ENCODE measurements at regions not wholly inside any gene's neighbourhood (a gene's known extent, or its start where the extent isn't known, plus 50 kb on each side); places are given as distances from the start of the nearest gene placed in this dataset.

DNA sequence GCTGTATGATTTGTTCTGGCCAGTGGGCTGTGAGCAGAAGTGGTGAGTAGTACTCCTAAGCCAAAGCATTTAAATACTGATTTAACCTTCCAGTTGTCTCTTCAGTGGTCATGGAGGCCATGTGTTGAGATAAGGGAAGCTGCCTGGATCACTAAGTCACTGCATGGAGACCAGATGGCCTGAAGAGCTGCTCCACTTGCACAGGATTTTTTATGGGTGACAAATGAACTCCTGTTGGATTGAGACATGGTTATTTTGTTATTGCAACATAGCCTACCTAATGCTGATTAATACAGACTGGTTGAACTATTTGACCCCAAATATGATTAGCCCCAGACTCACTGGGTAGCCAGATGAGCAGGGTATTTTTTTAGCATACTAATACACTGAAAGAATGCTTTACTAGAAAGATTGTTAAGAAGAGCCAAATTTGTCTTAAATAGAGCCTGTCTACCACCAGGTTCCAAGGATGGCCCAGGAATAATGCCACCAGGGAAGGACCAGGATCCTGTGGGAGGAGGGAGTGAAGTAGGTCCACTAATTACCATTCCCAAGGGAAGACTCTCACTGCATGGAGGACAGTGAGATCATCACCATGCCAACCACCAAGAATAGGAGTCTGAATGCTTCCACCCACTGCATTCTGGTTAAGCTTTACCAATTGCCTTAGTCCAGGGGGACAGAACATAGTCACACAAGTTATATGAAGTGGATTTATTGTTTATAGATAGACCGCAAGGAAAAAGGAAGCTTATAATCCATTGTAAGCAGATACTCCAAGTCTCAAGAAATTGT, 187.4 kb upstream of the IRX6 start:
- no peak for DNase-seq (ENCODE audit: low read depth)
- TF ChIP-seq, protein P1, sequence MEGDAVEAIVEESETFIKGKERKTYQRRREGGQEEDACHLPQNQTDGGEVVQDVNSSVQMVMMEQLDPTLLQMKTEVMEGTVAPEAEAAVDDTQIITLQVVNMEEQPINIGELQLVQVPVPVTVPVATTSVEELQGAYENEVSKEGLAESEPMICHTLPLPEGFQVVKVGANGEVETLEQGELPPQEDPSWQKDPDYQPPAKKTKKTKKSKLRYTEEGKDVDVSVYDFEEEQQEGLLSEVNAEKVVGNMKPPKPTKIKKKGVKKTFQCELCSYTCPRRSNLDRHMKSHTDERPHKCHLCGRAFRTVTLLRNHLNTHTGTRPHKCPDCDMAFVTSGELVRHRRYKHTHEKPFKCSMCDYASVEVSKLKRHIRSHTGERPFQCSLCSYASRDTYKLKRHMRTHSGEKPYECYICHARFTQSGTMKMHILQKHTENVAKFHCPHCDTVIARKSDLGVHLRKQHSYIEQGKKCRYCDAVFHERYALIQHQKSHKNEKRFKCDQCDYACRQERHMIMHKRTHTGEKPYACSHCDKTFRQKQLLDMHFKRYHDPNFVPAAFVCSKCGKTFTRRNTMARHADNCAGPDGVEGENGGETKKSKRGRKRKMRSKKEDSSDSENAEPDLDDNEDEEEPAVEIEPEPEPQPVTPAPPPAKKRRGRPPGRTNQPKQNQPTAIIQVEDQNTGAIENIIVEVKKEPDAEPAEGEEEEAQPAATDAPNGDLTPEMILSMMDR (IDR thresholded peaks at IDR 0.05; ENCODE audit: low read depth, low read length, missing control alignments), result no peak
- H3K4me3 ChIP-seq (ENCODE audit: low read depth, low read length), result no peak overlapping the region

DNA sequence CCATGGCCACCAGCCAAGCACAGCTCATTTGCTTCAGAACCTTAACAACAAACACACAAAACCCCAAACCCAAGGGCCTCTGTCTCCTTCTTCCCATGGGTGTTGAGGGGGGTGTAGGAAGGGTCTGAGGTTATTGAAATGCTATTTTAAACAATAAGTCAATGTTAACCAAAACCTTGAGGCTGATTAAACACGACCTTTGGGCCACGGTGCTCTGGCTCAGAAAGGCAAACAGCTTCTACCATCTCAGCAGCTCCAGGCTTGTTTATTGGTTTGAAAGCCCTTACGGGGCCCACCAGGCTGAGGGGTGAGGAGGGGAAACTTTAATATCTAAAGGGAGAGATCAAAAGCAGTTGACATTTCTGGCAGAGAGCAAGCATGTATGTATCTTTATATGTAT, 185.7 kb upstream of the IRX6 start:
- no peak for DNase-seq (ENCODE audit: low read depth)
- H3K4me3 ChIP-seq (ENCODE audit: low read depth, low read length), result no peak overlapping the region
- TF ChIP-seq, protein P1 (IDR thresholded peaks at IDR 0.05; ENCODE audit: low read depth, low read length, missing control alignments), result no peak

DNA sequence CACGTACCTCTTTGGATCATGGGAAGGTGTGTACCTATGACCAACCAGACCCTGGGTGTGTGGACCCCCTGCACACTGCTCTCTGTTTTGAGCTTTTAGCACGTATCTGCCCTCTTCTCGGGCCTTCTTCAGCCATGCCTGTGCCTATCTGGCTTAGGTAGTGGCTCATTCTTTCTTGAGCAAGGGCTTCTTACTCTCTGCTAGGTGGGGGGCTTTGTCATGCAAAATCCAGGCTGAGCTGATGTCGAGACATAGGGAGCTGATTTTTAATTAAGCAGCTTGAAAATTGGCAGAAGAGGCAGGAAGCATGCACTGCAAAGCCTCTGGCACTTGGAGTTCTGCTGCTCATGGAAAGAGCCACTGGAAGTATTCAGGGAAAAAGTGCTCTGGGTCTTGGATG, 181.6 kb upstream of the IRX6 start:
- TF ChIP-seq, protein P1 (IDR thresholded peaks at IDR 0.05; ENCODE audit: low read depth, low read length, missing control alignments), result no peak
- H3K4me3 ChIP-seq (ENCODE audit: low read depth, low read length), result no peak overlapping the region
- DNase-seq (ENCODE audit: low read depth), result no peak

DNA sequence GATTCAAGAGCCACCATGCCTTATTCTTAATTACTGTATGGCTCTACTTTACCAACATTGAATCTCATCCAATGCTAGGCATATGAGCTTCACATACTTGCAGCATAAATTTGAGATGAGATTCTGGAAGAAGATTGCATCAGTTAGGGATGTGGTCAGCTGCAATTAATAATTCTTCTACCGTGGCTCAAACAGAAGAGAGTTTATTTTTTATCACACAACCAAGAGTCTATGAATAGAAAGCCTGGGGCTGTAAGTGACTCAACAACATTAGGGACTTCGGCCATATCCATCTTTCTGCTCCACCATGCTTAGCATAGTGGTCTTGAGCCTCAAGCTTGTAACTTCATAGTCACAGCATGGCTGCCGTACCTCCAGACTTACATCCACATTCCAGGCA, 179.4 kb upstream of the IRX6 start:
- no peak for DNase-seq (ENCODE audit: low read depth)
- no peak overlapping the region for H3K4me3 ChIP-seq (ENCODE audit: low read depth, low read length)
- TF ChIP-seq, protein P1 (IDR thresholded peaks at IDR 0.05; ENCODE audit: low read depth, low read length, missing control alignments), result no peak

DNA sequence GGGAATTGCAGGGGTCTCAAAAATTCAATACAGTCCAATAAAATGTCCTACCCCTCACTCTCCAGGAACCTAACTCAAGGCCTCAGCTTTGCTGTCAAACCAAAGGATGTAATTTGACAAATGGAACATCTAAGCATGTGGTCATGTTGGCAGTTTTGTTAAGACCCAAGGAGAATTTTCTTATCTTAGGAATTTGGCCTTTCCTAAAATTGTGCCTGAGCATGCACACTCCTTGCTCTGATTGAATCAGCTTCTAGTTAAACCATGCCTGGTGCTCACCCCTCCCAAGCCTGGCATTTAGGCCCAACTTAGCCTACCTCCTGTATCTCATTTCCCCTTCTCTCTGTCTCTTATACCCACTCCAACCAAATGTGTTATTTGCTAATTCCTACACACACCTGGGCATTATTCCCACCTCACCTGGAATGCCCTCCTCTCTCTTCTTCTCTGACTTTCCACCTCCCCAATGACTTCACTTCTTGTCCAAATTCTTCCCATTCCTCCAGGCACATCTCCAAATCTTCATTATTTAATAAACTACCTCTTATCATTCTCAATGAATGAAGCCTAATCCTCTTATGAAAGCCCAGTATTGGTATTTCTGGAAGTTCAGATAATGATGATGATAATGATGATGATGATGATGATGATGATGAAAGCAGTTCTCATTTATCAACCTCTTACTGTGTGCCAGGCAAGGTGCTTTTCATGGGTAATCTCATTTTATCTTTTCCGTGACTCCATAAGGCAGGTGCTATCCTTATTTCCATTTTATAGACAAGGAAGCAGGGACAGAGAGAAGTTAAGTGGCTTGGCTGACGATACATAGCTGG, 178.0 kb upstream of the IRX6 start:
- TF ChIP-seq, protein P1 (IDR thresholded peaks at IDR 0.05; ENCODE audit: low read depth, low read length, missing control alignments), result no peak
- DNase-seq (ENCODE audit: low read depth), result no peak
- no peak overlapping the region for H3K4me3 ChIP-seq (ENCODE audit: low read depth, low read length)

DNA sequence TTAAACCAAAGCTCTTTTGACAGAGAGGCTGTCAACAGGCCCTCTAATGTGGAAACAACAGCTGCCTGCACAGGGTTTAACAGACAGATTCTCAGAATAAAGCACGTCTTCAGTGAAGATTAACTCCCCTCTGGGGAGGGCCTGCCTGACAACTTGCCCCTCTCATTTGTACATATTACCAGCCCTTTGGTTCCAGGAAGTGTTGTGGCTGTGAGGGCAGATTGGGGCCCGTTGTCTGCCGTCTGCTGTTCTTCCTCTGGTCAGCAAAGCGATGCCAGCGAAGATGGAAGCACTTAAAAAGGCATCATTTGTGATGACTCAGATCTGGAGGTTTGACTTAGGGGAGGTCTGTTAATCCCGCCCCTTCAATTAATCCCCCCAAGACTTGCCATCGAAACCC, 177.0 kb upstream of the IRX6 start:
- TF ChIP-seq, protein P1 (IDR thresholded peaks at IDR 0.05; ENCODE audit: low read depth, low read length, missing control alignments), result no peak
- DNase-seq (ENCODE audit: low read depth), result no peak
- H3K4me3 ChIP-seq (ENCODE audit: low read depth, low read length), result no peak overlapping the region

All from GM12864 (cell line).